MM.1S (cell line): ENCODE measurements at regions not wholly inside any gene's neighbourhood (a gene's known extent, or its start where the extent isn't known, plus 50 kb on each side); places are given as distances from the start of the nearest gene placed in this dataset.

ENCODE experiments used
- EZH2 ChIP-seq: fragments of 300-600 bp; sonication (generic); optimal IDR thresholded peaks from 2 replicates; pipeline ENCODE3; 2017; ENCODE audit warnings: low read depth, mild to moderate bottlenecking, antibody characterized with exemption, low read length, mixed read lengths
- EZH2phosphoT487 ChIP-seq: fragments of 300-600 bp; sonication (generic); IDR thresholded peaks from 2 replicates; pipeline ENCODE4 v1.6.1; 2018; ENCODE audit warnings: antibody characterized with exemption, low read length
- TF ChIP-seq, protein P1 (sequence below): fragments of 300-600 bp; sonication (generic); IDR thresholded peaks from 2 replicates; pipeline ENCODE4 v1.5.1; 2016; ENCODE audit warnings: antibody characterized with exemption, low read length, mixed read lengths

DNA sequence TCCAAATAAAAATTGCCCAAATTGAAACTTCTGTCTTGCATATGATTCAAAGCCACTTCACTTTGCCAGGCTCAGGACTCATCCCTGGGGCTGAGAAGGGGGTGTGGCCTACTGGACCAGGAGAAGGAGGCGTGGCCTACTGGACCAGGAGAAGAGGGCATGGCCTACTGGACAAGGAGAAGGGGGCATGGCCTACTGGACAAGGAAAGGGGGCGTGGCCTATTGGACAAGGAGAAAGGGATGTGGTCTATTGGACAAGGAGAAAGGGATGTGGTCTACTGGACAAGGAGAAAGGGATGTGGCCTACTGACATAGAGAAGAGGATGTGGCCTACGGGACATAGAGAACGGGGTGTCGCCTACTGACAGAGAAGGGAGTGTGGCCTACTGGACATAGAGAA lies 405.3 kb downstream of the RRAGC start:
- TF ChIP-seq EZH2 (no peak), EZH2phosphoT487 (no peak)
- TF ChIP-seq, protein P1, sequence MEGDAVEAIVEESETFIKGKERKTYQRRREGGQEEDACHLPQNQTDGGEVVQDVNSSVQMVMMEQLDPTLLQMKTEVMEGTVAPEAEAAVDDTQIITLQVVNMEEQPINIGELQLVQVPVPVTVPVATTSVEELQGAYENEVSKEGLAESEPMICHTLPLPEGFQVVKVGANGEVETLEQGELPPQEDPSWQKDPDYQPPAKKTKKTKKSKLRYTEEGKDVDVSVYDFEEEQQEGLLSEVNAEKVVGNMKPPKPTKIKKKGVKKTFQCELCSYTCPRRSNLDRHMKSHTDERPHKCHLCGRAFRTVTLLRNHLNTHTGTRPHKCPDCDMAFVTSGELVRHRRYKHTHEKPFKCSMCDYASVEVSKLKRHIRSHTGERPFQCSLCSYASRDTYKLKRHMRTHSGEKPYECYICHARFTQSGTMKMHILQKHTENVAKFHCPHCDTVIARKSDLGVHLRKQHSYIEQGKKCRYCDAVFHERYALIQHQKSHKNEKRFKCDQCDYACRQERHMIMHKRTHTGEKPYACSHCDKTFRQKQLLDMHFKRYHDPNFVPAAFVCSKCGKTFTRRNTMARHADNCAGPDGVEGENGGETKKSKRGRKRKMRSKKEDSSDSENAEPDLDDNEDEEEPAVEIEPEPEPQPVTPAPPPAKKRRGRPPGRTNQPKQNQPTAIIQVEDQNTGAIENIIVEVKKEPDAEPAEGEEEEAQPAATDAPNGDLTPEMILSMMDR: no peak
